SU-DHL-6 (cell line): ENCODE measurements at regions not wholly inside any gene's neighbourhood (a gene's known extent, or its start where the extent isn't known, plus 50 kb on each side); places are given as distances from the start of the nearest gene placed in this dataset.
"Not testable (repeated sequence)": the region's sequence is repeated elsewhere in the genome, so short reads cannot be mapped to it uniquely, and the experiment has no call there.

Experiments
- H2AFZ ChIP-seq: fragments of 200-600 bp; sonication (generic); 2 replicates; pipeline ENCODE4 v1.6.1; 2014; ENCODE audit warnings: low read depth, mild to moderate bottlenecking, moderate library complexity, mixed read lengths, antibody characterized with exemption, low read length; ENCODE audit not compliant: severe bottlenecking
- H3F3A ChIP-seq: fragments of 200-600 bp; shearing (Covaris generic); 2 replicates; pipeline ENCODE4 v1.6.0; 2016; ENCODE audit warnings: antibody characterized with exemption, mild to moderate bottlenecking; ENCODE audit not compliant: insufficient read depth
- H3K27ac ChIP-seq: fragments of 200-600 bp; sonication (generic); 2 replicates; pipeline ENCODE4 v1.5.1; 2016; ENCODE audit warnings: low read depth, mild to moderate bottlenecking, low read length, moderate library complexity, mixed read lengths
- H3K27me3 ChIP-seq: fragments of 200-600 bp; sonication (generic), shearing (Covaris generic); 2 replicates; pipeline ENCODE4 v1.6.0; 2014; ENCODE audit warnings: mild to moderate bottlenecking, low read length
- H3K36me3 ChIP-seq: fragments of 200-600 bp; sonication (generic); 2 replicates; pipeline ENCODE4 v1.6.1; 2014; ENCODE audit warnings: mild to moderate bottlenecking, low read length, mixed read lengths
- H3K4me2 ChIP-seq: fragments of 300-600, 200-600 bp; shearing (Covaris generic), sonication (generic); 2 replicates; pipeline ENCODE4 v1.6.0; 2014; ENCODE audit warnings: low read length, low read depth, mild to moderate bottlenecking; ENCODE audit not compliant: poor library complexity, severe bottlenecking
- H3K4me3 ChIP-seq: fragments of 200-600 bp; sonication (generic); 2 replicates; pipeline ENCODE4 v1.5.1; 2014; ENCODE audit warnings: antibody characterized with exemption, low read length, mild to moderate bottlenecking, mixed read lengths; ENCODE audit not compliant: insufficient read depth, poor library complexity, severe bottlenecking
- H3K79me2 ChIP-seq: fragments of 200-600 bp; sonication (generic); 2 replicates; pipeline ENCODE4 v1.6.1; 2014; ENCODE audit warnings: mild to moderate bottlenecking, low read length, moderate library complexity; ENCODE audit not compliant: insufficient read depth
- H3K9ac ChIP-seq: fragments of 200-600 bp; sonication (generic); 2 replicates; pipeline ENCODE4 v1.7.0; 2014; ENCODE audit warnings: mild to moderate bottlenecking, low read length
- H3K9me2 ChIP-seq: fragments of 200-600 bp; sonication (generic); replicated peaks from 2 replicates; pipeline ENCODE4 v1.6.1; 2014; ENCODE audit warnings: low read length; ENCODE audit not compliant: insufficient read depth
- H3K9me3 ChIP-seq: fragments of 200-600 bp; sonication (generic); 2 replicates; pipeline ENCODE4 v1.6.1; 2014; ENCODE audit warnings: low read length, mixed read lengths; ENCODE audit not compliant: insufficient read depth
- H4K20me1 ChIP-seq: fragments of 200-600 bp; sonication (generic); 2 replicates; pipeline ENCODE4 v1.6.1; 2014; ENCODE audit warnings: low read depth, mild to moderate bottlenecking, antibody characterized with exemption, low read length, moderate library complexity, mixed read lengths
- EZH2phosphoT487 ChIP-seq: fragments of 200-600 bp; sonication (generic), shearing (Covaris generic); conservative IDR thresholded peaks from 2 replicates; pipeline ENCODE4 v1.6.1; 2018; ENCODE audit warnings: mild to moderate bottlenecking, antibody characterized with exemption, low read length, moderate library complexity, mixed read lengths
- TF ChIP-seq, protein P1 (sequence below): fragments of 200-600 bp; sonication (generic); IDR thresholded peaks from one replicate; pipeline ENCODE4 v1.5.1; 2017; ENCODE audit warnings: antibody characterized with exemption, mild to moderate bottlenecking, low read length, moderate library complexity; ENCODE audit not compliant: insufficient read depth, poor library complexity, severe bottlenecking

DNA sequence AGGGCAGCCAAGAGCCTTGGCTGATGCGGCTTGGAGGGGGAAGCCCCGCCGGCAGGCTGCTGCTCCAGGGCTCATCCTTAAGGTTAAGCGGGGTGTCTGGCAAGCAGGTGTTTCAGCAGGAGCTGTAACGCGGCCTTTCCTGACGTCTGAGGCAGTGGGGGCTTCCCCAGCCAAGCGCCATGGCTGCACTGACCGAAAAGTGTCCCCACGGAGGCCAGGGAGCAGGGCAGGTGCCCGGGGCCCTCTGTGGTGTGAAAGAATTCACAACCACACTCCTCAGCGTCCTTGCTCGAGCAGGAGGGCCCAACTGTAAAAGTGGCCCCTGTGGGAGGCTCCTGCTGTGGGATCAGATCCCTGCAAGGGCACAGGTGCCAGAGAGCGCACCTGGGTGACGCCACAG, 79.2 kb downstream of the DHCR7 start:
- H4K20me1 ChIP-seq = no peaks in the 10 kb centered on the region
- H3K4me2 ChIP-seq = no peak overlapping the region
- no peaks in the 10 kb centered on the region for H3K36me3 ChIP-seq
- H3K79me2 ChIP-seq = no peaks in the 10 kb centered on the region
- H3K9ac ChIP-seq = no peak overlapping the region
- H3K4me3 ChIP-seq = no peak overlapping the region
- TF ChIP-seq, protein P1, sequence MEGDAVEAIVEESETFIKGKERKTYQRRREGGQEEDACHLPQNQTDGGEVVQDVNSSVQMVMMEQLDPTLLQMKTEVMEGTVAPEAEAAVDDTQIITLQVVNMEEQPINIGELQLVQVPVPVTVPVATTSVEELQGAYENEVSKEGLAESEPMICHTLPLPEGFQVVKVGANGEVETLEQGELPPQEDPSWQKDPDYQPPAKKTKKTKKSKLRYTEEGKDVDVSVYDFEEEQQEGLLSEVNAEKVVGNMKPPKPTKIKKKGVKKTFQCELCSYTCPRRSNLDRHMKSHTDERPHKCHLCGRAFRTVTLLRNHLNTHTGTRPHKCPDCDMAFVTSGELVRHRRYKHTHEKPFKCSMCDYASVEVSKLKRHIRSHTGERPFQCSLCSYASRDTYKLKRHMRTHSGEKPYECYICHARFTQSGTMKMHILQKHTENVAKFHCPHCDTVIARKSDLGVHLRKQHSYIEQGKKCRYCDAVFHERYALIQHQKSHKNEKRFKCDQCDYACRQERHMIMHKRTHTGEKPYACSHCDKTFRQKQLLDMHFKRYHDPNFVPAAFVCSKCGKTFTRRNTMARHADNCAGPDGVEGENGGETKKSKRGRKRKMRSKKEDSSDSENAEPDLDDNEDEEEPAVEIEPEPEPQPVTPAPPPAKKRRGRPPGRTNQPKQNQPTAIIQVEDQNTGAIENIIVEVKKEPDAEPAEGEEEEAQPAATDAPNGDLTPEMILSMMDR = no peak
- no peak for TF ChIP-seq EZH2phosphoT487
- H3K27me3 ChIP-seq = no peaks in the 10 kb centered on the region
- 0 out of 2 replicates have a peak, but pooled peaks cover 7% of the 10 kb centered on the region for H3F3A ChIP-seq
- no peaks in the 10 kb centered on the region for H3K9me2 ChIP-seq
- no peak overlapping the region for H3K27ac ChIP-seq
- H3K9me3 ChIP-seq = no peaks in the 10 kb centered on the region
- no peak overlapping the region for H2AFZ ChIP-seq

DNA sequence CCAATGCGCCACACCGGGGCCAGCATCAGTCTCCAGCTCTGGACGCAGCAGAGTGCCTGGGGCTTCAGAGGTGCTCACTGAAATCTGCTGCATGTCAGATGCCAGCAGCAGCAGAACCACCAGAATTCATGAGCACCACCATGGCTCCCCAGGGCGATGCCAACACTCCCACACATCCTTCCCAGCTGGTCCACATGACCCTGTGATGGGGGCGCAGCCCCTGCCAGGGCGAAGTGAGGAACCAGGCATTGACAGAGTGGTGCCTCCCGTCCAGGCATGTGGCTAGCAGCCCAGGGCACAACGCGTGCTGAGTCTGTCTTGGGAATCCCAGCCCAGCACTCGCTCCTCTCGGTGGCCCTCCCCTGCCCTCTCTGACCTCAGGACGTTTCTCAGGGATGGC, 80.4 kb downstream of the DHCR7 start:
- H3K9me2 ChIP-seq = no peaks in the 10 kb centered on the region
- H3K79me2 ChIP-seq = no peaks in the 10 kb centered on the region
- H3K9ac ChIP-seq = no peak overlapping the region
- H2AFZ ChIP-seq = no peak overlapping the region
- no peak for TF ChIP-seq EZH2phosphoT487
- TF ChIP-seq, protein P1 = no peak
- H3K27me3 ChIP-seq = 0 out of 2 replicates have a peak, but pooled peaks cover 3% of the 10 kb centered on the region
- H3F3A ChIP-seq = no peaks in the 10 kb centered on the region
- no peak overlapping the region for H3K4me3 ChIP-seq
- H3K27ac ChIP-seq = no peak overlapping the region
- no peaks in the 10 kb centered on the region for H3K36me3 ChIP-seq
- no peak overlapping the region for H3K4me2 ChIP-seq
- H4K20me1 ChIP-seq = no peaks in the 10 kb centered on the region
- no peaks in the 10 kb centered on the region for H3K9me3 ChIP-seq

DNA sequence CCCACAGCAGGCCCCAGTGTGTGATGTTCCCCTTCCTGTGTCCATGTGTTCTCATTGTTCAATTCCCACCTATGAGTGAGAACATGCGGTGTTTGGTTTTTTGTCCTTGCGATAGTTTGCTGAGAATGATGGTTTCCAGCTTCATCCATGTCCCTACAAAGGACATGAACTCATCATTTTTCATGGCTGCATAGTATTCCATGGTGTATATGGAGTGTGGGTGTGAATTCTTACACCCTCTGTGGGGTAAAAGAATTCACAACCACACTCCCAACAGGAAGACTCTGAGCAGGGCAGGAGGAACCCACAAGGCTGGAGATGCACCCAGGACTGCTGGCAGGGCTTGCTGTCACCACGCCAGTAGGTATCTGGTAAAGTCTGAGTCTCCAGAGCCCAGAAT, 80.9 kb downstream of the DHCR7 start:
- not testable (repeated sequence) for H3K27ac ChIP-seq, H3K9ac ChIP-seq, H3K9me2 ChIP-seq, H3K79me2 ChIP-seq, H2AFZ ChIP-seq, H3K4me2 ChIP-seq, H3F3A ChIP-seq, H3K27me3 ChIP-seq, H4K20me1 ChIP-seq, H3K36me3 ChIP-seq, H3K4me3 ChIP-seq, H3K9me3 ChIP-seq

DNA sequence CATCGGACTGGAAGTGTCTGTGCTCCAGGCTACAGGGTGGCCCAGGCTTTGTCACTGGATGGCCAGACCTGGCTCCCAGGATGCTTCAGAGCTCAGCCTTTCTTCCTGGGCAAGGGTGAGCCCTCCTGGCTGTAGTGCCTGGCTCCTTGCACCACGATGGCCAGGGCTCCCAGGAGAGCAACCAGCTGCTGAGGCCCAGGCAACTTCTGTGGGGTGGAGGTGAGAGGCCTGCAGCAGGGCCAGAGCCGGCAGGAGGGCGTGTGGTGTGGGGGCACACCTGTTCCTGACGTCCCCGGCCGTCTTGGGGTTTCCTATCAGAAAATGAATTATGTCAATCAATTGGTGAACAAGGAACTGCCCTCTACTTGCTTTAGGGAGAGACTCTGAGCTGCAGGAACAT, 82.1 kb downstream of the DHCR7 start:
- Histone ChIP-seq H2AFZ (no peak overlapping the region), H3K9ac (no peak overlapping the region), H3K79me2 (no peaks in the 10 kb centered on the region), H3K9me2 (no peaks in the 10 kb centered on the region), H3F3A (no peaks in the 10 kb centered on the region), H3K27ac (no peak overlapping the region), H3K27me3 (0 out of 2 replicates have a peak, but pooled peaks cover 3% of the 10 kb centered on the region), H3K4me3 (no peak overlapping the region), H4K20me1 (no peaks in the 10 kb centered on the region), H3K4me2 (no peak overlapping the region), H3K9me3 (peaks cover 5% of the 10 kb centered on the region; the same call in 1 of the 2 replicates), H3K36me3 (no peaks in the 10 kb centered on the region)
- TF ChIP-seq, protein P1 = no peak
- no peak for TF ChIP-seq EZH2phosphoT487
